ENCODE measurements at regions not wholly inside any gene's neighbourhood (a gene's known extent, or its start where the extent isn't known, plus 50 kb on each side); places are given as distances from the start of the nearest gene placed in this dataset.
"Not testable (repeated sequence)": the region's sequence is repeated elsewhere in the genome, so short reads cannot be mapped to it uniquely, and the experiment has no call there.

GRCh38 chr10:64271508-64271907, 750.3 kb downstream of the REEP3 start:
- DNase-seq: no peak

- DNase-seq: no peak
Observed at GRCh38 chr10:64271983-64272382, 750.8 kb downstream of the REEP3 start.

GRCh38 chr10:64275001-64275400, 753.8 kb downstream of the REEP3 start:
- no peak for DNase-seq

- DNase-seq: no peak
Observed at GRCh38 chr10:64275774-64276173, 754.6 kb downstream of the REEP3 start.

- DNase-seq: no peak
Observed at GRCh38 chr10:64277536-64277935, 756.3 kb downstream of the REEP3 start.

GRCh38 chr10:64283621-64284020, 762.4 kb downstream of the REEP3 start:
- DNase-seq: no peak

- DNase-seq: no peak
Observed at GRCh38 chr10:64286533-64286932, 765.3 kb downstream of the REEP3 start.

- no peak for DNase-seq
Observed at GRCh38 chr10:64288404-64288803, 767.2 kb downstream of the REEP3 start.

- DNase-seq: no peak
Observed at GRCh38 chr10:64303566-64303965, 782.4 kb downstream of the REEP3 start.

GRCh38 chr10:64306729-64307327, 785.6 kb downstream of the REEP3 start:
- DNase-seq: no peak

GRCh38 chr10:64312876-64313275, 791.7 kb downstream of the REEP3 start:
- no peak for DNase-seq

GRCh38 chr10:64313967-64314366, 792.8 kb downstream of the REEP3 start:
- no peak for DNase-seq

GRCh38 chr10:64316416-64316815, 795.2 kb downstream of the REEP3 start:
- DNase-seq: no peak

- DNase-seq: no peak
Observed at GRCh38 chr10:64316833-64317232, 795.6 kb downstream of the REEP3 start.

- no peak for DNase-seq
Observed at GRCh38 chr10:64320448-64320847, 799.2 kb downstream of the REEP3 start.

- DNase-seq: no peak
Observed at GRCh38 chr10:64329510-64329909, 808.3 kb downstream of the REEP3 start.

GRCh38 chr10:64332551-64332950, 811.4 kb downstream of the REEP3 start:
- no peak for DNase-seq

GRCh38 chr10:64334084-64334483, 812.9 kb downstream of the REEP3 start:
- no peak for DNase-seq

GRCh38 chr10:64344211-64344610, 823.0 kb downstream of the REEP3 start:
- DNase-seq: no peak

GRCh38 chr10:64345856-64346255, 824.7 kb downstream of the REEP3 start:
- no peak for DNase-seq

GRCh38 chr10:64346389-64346788, 825.2 kb downstream of the REEP3 start:
- DNase-seq: no peak

GRCh38 chr10:64350665-64351064, 829.5 kb downstream of the REEP3 start:
- DNase-seq: no peak

- no peak for DNase-seq
Observed at GRCh38 chr10:64358907-64359306, 837.7 kb downstream of the REEP3 start.

- not testable (repeated sequence) for DNase-seq
Observed at GRCh38 chr10:64360240-64360639, 839.0 kb downstream of the REEP3 start.

- DNase-seq: no peak
Observed at GRCh38 chr10:64363687-64364086, 842.5 kb downstream of the REEP3 start.

- no peak for DNase-seq
Observed at GRCh38 chr10:64365663-64366062, 844.5 kb downstream of the REEP3 start.
